ENCODE measurements at regions not wholly inside any gene's neighbourhood (a gene's known extent, or its start where the extent isn't known, plus 50 kb on each side); places are given as distances from the start of the nearest gene placed in this dataset.

DNA sequence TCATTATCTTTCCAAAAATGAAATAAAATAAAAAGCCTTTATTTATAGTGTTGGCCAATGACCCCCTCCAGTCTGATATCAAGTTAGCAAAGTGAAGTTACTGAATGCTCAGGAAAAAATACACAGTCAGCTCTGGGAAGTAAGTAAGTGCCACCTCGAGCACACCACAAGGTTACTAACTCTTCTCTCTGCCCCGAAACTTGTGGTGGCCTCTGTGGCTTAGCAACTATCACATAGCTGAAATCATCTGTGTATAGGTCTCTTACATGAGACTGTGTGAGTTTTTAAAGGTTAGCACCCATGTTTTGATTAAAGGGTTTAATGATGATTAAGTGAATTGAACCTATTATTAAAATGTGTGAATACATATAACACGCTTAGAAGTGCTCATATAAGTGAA, 161.4 kb upstream of the KLF4 start:
- no peak overlapping the region for H3K4me2 ChIP-seq (ENCODE audit: insufficient read depth, low read length)
- intact Hi-C loops (cut with micrococcal nuclease) = no loop called here
- H3K4me1 ChIP-seq (ENCODE audit: control insufficient read depth, extremely low read depth, insufficient read depth, low read length) = no peaks in the 10 kb centered on the region
- no peak overlapping the region for H3K27ac ChIP-seq (ENCODE audit: insufficient read depth, low read depth, low read length)
- peaks cover 5 to 8% of the 10 kb centered on the region in 2 experiments for H3K27me3 ChIP-seq (ENCODE audit: control insufficient read depth in 2 of 2, insufficient read depth in 2 of 2, low read length in 2 of 2)
- ChIA-PET CTCF (interaction anchor here (1.0 kb wide), 1 partner anchor 16 kb away, joined by 3 read pairs; no protein-coding TSS in a partner anchor), POLR2A (no interaction called here)
- H3K9ac ChIP-seq (replicated peaks; ENCODE audit: extremely low read depth, insufficient read depth, low read length) = no peak overlapping the region
- BruUV-seq (replicated peaks) = no TSS peak
- dilution Hi-C loops (cut with MboI; ENCODE audit: extremely low pct_ligation_motif_present, low sequenced_read_pairs) = no loop called here
- no peaks in the 10 kb centered on the region for H3K9me1 ChIP-seq (replicated peaks; ENCODE audit: control insufficient read depth, extremely low read depth, insufficient read depth, low read length)
- H3K4me3 ChIP-seq (replicated peaks in 1 of 3; ENCODE audit: insufficient read depth in 1 of 3, low read depth in 1 of 3, low read length in 3 of 3) = no peak overlapping the region
- no peak for FAIRE-seq
- H3K36me3 ChIP-seq (ENCODE audit: control insufficient read depth in 2 of 2, extremely low read depth in 1 of 2, insufficient read depth in 2 of 2, low read length in 2 of 2) = no peaks in the 10 kb centered on the region
- TF ChIP-seq JUN (IDR thresholded peaks at IDR 0.05; ENCODE audit: borderline replicate concordance, insufficient read depth, insufficient read length, low read depth) (no peak), POLR2A (IDR thresholded peaks at IDR 0.05; ENCODE audit: low read depth, low read length) (no peak), MYC (IDR thresholded peaks at IDR 0.05; ENCODE audit: low read depth, low read length) (no peak), POLR2AphosphoS5 (IDR thresholded peaks at IDR 0.05; ENCODE audit: insufficient read depth, low read depth, low read length) (no peak), FOS (IDR thresholded peaks at IDR 0.05; ENCODE audit: borderline replicate concordance, insufficient read depth, low read length) (no peak), EZH2 (IDR thresholded peaks at IDR 0.05; ENCODE audit: borderline replicate concordance, low read depth, low read length, severe bottlenecking) (no peak), GATA2 (IDR thresholded peaks at IDR 0.05; ENCODE audit: insufficient read depth, insufficient read length, low read depth, low read length) (no peak)
- TF ChIP-seq, protein P1, sequence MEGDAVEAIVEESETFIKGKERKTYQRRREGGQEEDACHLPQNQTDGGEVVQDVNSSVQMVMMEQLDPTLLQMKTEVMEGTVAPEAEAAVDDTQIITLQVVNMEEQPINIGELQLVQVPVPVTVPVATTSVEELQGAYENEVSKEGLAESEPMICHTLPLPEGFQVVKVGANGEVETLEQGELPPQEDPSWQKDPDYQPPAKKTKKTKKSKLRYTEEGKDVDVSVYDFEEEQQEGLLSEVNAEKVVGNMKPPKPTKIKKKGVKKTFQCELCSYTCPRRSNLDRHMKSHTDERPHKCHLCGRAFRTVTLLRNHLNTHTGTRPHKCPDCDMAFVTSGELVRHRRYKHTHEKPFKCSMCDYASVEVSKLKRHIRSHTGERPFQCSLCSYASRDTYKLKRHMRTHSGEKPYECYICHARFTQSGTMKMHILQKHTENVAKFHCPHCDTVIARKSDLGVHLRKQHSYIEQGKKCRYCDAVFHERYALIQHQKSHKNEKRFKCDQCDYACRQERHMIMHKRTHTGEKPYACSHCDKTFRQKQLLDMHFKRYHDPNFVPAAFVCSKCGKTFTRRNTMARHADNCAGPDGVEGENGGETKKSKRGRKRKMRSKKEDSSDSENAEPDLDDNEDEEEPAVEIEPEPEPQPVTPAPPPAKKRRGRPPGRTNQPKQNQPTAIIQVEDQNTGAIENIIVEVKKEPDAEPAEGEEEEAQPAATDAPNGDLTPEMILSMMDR (IDR thresholded peaks at IDR 0.05; ENCODE audit: extremely low read depth in 1 of 2, insufficient read depth in 1 of 2, low read depth in 1 of 2, low read length in 2 of 2) = no peak
- TF ChIP-seq, protein P2, sequence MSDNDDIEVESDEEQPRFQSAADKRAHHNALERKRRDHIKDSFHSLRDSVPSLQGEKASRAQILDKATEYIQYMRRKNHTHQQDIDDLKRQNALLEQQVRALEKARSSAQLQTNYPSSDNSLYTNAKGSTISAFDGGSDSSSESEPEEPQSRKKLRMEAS (IDR thresholded peaks at IDR 0.05; ENCODE audit: insufficient read depth, insufficient read length) = no peak
- H4K20me1 ChIP-seq (replicated peaks; ENCODE audit: control insufficient read depth, extremely low read depth, insufficient read depth, low read length) = no peaks in the 10 kb centered on the region
- no peak overlapping the region for H2AFZ ChIP-seq (ENCODE audit: low read depth, low read length)
- H3K79me2 ChIP-seq (ENCODE audit: control insufficient read depth, insufficient read depth, low read length) = no peaks in the 10 kb centered on the region
- H3K9me3 ChIP-seq (replicated peaks; ENCODE audit: control insufficient read depth, insufficient read depth, low read length) = no peaks in the 10 kb centered on the region
- no peak for DNase-seq (ENCODE audit: low read depth, low spot score)

All from endothelial cell of umbilical vein (primary cell).